BJ (cell line): ENCODE measurements at regions not wholly inside any gene's neighbourhood (a gene's known extent, or its start where the extent isn't known, plus 50 kb on each side); places are given as distances from the start of the nearest gene placed in this dataset.

Experiments
- CTCF ChIA-PET: fragments of 350-600 bp; formaldehyde crosslinking; extraction: SDS; loops from one replicate; lab custom pipeline; 2021; ENCODE audit warnings: antibody characterized with exemption, inconsistent platforms; lab: Yijun Ruan, JAX
- POLR2A ChIA-PET: fragments of 300-600 bp; sonication (Branson Sonifier 250); formaldehyde crosslinking; extraction: SDS; loops from one replicate; lab custom pipeline; 2021; ENCODE audit warnings: antibody characterized with exemption; lab: Charles Lee
- DNase-seq: peaks from one replicate; pipeline ENCODE4 v3.0.0-alpha.2; 2011; ENCODE audit warnings: low read depth
- H3K27me3 ChIP-seq: 2 replicates; pipeline ENCODE4 v1.6.0; 2011; ENCODE audit warnings: low read length; ENCODE audit not compliant: control insufficient read depth, insufficient read depth
- H3K36me3 ChIP-seq: 2 replicates; pipeline ENCODE4 v1.5.1; 2011; ENCODE audit warnings: low read length; ENCODE audit not compliant: control insufficient read depth, insufficient read depth
- H3K4me3 ChIP-seq: 2 replicates; pipeline ENCODE4 v1.5.1; 2011; ENCODE audit warnings: low read depth, mild to moderate bottlenecking, control low read depth, low read length
- CTCF ChIP-seq: IDR thresholded peaks from 2 replicates; pipeline ENCODE4 v1.5.1; 2011; ENCODE audit warnings: low read depth, mild to moderate bottlenecking, control low read depth, inconsistent platforms, low read length, moderate library complexity; ENCODE audit not compliant: insufficient read depth

DNA sequence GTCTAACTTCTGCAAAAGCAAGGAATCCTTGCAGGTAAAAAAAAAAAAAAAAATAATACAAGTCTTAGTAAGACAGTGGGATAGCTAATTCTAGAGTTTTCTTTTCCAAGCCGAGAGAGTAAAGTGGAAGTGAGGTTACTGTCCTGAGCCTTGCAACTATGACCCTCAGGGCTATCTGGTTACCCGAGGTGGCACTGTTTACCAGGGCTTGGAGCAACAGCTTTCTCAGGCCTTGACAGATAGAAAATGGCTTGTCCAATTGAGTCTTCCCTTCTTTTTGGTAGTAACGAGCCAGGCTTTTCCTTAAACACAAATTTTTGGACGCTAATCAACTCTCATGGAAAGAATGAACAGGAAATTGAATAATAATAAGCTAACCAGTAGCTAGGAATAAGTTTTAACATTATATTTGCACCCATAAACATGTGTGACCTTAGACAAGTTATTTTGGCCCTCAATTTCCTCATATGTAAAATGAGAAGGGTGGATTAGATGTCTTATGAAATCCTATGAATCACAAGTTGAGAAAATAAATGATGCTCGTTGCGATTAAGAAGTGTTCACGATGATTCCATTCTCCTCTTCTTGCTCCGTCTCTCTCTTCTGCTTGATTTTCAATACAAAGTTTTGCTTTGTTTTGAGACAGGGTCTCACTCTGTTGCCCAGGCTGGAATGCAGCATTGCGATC lies 236.9 kb upstream of the KBTBD8 start:
- H3K36me3 ChIP-seq: no peaks in the 10 kb centered on the region
- no peak for DNase-seq
- CTCF ChIA-PET: no interaction called here
- no peaks in the 10 kb centered on the region for H3K27me3 ChIP-seq
- no peak overlapping the region for H3K4me3 ChIP-seq
- no peak for TF ChIP-seq CTCF
- POLR2A ChIA-PET: no interaction called here

- no peak for TF ChIP-seq CTCF
- no peak for DNase-seq
- ChIA-PET CTCF (interaction anchor here (1.0 kb wide), 1 partner anchor 21 kb away, joined by 3 read pairs; no protein-coding TSS in a partner anchor), POLR2A (no interaction called here)
- Histone ChIP-seq H3K4me3 (no peak overlapping the region), H3K36me3 (no peaks in the 10 kb centered on the region), H3K27me3 (no peaks in the 10 kb centered on the region)
Measured at GRCh38 chr3:66762916-66763693, 235.0 kb upstream of the KBTBD8 start.

DNA sequence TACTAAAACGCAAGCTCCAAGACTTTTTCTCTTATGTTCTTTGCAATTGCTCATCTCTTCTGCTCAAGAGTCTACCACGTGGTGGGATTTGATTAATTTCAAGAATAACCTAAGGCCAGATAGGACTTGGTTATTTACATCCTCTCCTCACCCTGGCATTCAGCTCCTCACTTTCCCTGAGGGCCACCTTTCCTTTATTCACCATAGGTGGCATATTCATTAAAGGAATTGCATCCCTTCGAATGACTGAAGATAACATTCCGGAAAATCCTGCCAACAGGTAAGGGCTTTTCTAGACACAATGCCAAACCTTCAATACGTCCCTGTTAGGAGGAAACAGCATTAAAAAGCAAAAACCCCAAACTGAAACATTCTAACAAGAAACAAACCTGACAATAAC lies 220.0 kb upstream of the KBTBD8 start:
- ChIA-PET POLR2A (no interaction called here), CTCF (no interaction called here)
- TF ChIP-seq CTCF: no peak
- H3K27me3 ChIP-seq: no peaks in the 10 kb centered on the region
- H3K36me3 ChIP-seq: no peaks in the 10 kb centered on the region
- DNase-seq: no peak
- no peak overlapping the region for H3K4me3 ChIP-seq

- TF ChIP-seq CTCF: no peak
- POLR2A ChIA-PET: no interaction called here
Measured at GRCh38 chr3:66778777-66779176, 219.3 kb upstream of the KBTBD8 start.

DNA sequence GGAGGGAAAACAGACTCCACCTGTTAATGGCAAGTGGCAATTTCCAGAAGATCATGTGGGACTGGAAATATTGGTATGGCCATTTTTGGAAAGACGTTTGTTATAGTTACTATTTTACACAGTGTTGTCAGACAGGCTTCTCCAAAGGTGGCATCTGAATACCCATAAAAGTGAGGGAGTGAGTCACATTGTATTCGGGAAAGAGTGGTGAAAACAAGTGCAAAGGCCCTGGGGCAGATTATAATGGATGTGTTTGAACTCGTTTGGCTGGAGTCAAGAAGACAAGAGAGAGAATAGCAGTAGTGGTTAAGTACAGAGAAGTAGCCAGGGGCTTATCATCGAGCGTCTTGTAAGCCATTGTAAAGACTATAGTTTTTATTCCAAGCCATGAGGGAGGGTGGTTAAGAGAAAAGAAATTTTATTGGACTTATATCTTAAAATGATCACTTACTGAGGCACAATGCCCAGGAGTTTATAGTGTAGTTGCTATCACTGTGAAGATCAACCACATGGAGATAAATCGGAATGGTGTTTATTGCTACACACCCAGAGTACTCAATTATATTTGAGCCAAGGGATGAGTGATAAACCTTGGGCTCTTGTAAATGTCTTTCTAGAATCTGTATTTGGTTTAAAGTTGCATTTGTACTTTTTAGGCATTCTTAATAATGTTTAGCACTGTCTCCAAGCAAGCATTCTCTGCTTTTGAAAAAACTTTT lies 212.8 kb upstream of the KBTBD8 start:
- no peak for DNase-seq
- Histone ChIP-seq H3K36me3 (no peaks in the 10 kb centered on the region), H3K4me3 (no peak overlapping the region), H3K27me3 (no peaks in the 10 kb centered on the region)
- no peak for TF ChIP-seq CTCF
- ChIA-PET CTCF (no interaction called here), POLR2A (no interaction called here)

More at GRCh38 chr3:66778777-66779176, 219.3 kb upstream of the KBTBD8 start:
- no peaks in the 10 kb centered on the region for H3K27me3 ChIP-seq
- no peak overlapping the region for H3K4me3 ChIP-seq
- no peak for DNase-seq
- CTCF ChIA-PET: no interaction called here
- H3K36me3 ChIP-seq: no peaks in the 10 kb centered on the region
